ENCODE measurements at regions not wholly inside any gene's neighbourhood (a gene's known extent, or its start where the extent isn't known, plus 50 kb on each side); places are given as distances from the start of the nearest gene placed in this dataset.
"Not testable (repeated sequence)": the region's sequence is repeated elsewhere in the genome, so short reads cannot be mapped to it uniquely, and the experiment has no call there.

GRCh38 chr13:68597641-68598040 is 1367.5 kb upstream of the PCDH9 start:
- Mint-ChIP-seq H3K4me1 (no peaks in the 10 kb centered on the region), H3K9me3 (no peaks in the 10 kb centered on the region), H3K36me3 (ENCODE audit: low read depth) (no peaks in the 10 kb centered on the region), H3K27me3 (no peaks in the 10 kb centered on the region), H3K27ac (no peak overlapping the region), H3K4me3 (no peak overlapping the region)
- no peak for ATAC-seq (replicated peaks)

- no peak overlapping the region for H3K27ac Mint-ChIP-seq
- H3K9me3 Mint-ChIP-seq: peaks cover 8% of the 10 kb centered on the region
- no peak overlapping the region for H3K4me3 Mint-ChIP-seq
- H3K4me1 Mint-ChIP-seq: no peaks in the 10 kb centered on the region
- ATAC-seq (replicated peaks): no peak
- no peaks in the 10 kb centered on the region for H3K27me3 Mint-ChIP-seq
- H3K36me3 Mint-ChIP-seq (ENCODE audit: low read depth): no peaks in the 10 kb centered on the region
Measured at GRCh38 chr13:68588623-68589022, 1358.5 kb upstream of the PCDH9 start.

- Mint-ChIP-seq H3K36me3 (ENCODE audit: low read depth) (no peaks in the 10 kb centered on the region), H3K4me1 (no peaks in the 10 kb centered on the region), H3K27ac (no peak overlapping the region), H3K4me3 (no peak overlapping the region), H3K9me3 (peaks cover 20% of the 10 kb centered on the region), H3K27me3 (no peaks in the 10 kb centered on the region)
- no peak for ATAC-seq (replicated peaks)
Measured at GRCh38 chr13:68584776-68585175, 1354.6 kb upstream of the PCDH9 start.

DNA sequence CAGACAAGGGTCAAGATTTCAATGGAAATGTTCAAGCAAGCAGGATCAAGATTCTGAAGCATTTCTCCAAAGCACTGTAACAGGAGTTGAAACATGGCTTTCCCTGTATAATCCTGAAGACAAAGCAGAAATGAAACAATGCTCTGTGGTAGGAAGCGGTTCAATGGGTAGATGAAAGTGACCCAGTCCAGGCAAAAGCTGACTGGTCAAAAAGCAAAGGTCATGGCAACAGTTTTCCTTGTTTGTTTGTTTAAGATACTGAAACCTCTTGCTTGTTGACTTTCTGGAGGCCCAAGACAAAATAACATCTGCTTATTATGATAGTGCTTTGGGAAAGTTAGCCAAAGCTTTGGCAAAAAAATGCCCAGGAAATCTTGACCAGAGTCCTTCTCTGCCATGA is 1343.9 kb upstream of the PCDH9 start:
- Mint-ChIP-seq H3K4me1 (no peaks in the 10 kb centered on the region), H3K27ac (no peak overlapping the region), H3K36me3 (ENCODE audit: low read depth) (no peaks in the 10 kb centered on the region), H3K9me3 (peaks cover 14% of the 10 kb centered on the region), H3K4me3 (no peak overlapping the region), H3K27me3 (no peaks in the 10 kb centered on the region)
- ATAC-seq (replicated peaks): no peak

DNA sequence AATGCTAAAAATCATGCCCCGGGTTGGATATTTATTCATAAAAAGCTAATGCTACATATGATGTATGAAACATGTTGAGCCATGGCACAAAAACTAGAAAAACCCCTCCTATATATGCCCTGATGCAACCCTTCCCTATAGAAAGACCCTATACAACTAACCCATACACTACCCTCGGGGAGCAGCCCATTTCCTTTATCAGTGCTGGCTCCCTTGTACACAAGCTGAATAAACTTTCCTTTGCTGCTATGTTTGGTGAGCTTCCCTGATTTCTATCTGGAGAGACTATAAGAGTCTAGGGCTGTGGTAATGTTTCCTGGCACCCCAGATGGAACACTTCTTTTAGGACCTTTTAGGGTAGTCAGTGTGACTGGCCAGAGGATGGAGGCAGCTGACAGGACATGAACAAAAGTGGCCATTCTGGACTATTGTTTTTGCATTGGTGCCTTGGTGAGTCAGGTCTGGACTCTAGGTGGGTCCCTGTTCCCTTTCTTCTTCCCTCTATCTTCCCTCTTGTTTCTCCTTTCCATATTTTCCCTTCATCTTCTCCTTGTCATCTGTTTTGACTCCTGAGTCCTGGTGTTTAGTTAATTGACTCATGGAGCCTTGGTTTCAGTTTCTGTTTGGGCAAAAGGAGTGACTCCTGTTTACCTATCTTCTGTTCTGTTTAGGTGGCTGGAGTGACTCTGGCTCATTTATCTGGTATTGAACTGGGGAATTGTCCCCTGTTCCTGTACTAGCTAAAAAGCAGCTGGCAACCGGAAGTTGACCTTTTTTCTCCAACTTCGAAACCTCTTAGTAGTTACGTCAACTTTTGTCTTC is 1321.8 kb upstream of the PCDH9 start:
- no peak for ATAC-seq (replicated peaks)
- H3K4me1 Mint-ChIP-seq: peaks cover 5% of the 10 kb centered on the region
- peaks cover 4% of the 10 kb centered on the region for H3K9me3 Mint-ChIP-seq
- H3K4me3 Mint-ChIP-seq: peak overlapping the region; percentile 43
- no peak overlapping the region for H3K27ac Mint-ChIP-seq
- H3K36me3 Mint-ChIP-seq (ENCODE audit: low read depth): no peaks in the 10 kb centered on the region
- H3K27me3 Mint-ChIP-seq: no peaks in the 10 kb centered on the region

GRCh38 chr13:68550330-68550729 is 1320.2 kb upstream of the PCDH9 start:
- H3K4me1 Mint-ChIP-seq: peaks cover 5% of the 10 kb centered on the region
- H3K27ac Mint-ChIP-seq: no peak overlapping the region
- no peak for ATAC-seq (replicated peaks)
- H3K36me3 Mint-ChIP-seq (ENCODE audit: low read depth): no peaks in the 10 kb centered on the region
- H3K27me3 Mint-ChIP-seq: no peaks in the 10 kb centered on the region
- H3K4me3 Mint-ChIP-seq: no peak overlapping the region
- H3K9me3 Mint-ChIP-seq: peaks cover 4% of the 10 kb centered on the region

DNA sequence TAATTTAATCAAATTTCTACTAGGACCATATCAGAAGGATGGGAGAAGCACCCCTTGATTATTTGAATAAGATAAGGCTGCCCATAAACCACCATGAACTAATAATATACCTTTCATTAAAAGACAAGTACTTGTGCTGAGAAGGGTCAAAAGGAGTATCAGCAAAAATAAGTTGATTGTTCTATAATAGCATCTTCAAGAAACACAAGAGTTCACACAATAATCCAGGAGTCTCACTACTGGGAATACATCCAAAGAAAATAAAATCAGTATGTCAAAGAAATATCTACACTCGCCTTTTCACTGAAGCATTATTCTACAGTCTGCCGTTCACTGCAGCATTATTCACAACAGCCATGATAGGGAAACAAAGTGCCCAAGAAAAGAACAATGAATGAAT is 1310.1 kb upstream of the PCDH9 start:
- Mint-ChIP-seq H3K9me3 (peaks cover 3% of the 10 kb centered on the region), H3K4me3 (no peak overlapping the region), H3K4me1 (no peaks in the 10 kb centered on the region), H3K27me3 (no peaks in the 10 kb centered on the region), H3K27ac (no peak overlapping the region), H3K36me3 (ENCODE audit: low read depth) (no peaks in the 10 kb centered on the region)
- ATAC-seq (replicated peaks): no peak

DNA sequence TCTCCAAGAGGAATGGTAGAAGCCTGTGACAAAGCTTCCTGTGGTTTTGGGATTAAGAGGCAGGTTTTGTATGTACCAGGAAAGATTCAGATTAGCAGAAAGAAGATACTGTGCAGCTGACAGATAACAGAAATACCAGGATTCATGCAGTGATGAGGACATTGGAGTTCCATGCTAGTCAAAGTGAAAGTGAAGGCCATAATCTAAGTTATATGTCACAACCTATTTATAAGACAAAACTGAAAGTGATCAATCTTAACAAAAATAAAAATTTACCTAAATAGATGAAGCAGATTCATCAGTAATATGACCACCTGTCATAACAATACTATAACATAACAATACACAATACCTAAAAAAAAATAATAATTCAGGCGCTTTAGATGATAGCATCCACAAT is 1305.2 kb upstream of the PCDH9 start:
- no peaks in the 10 kb centered on the region for H3K36me3 Mint-ChIP-seq (ENCODE audit: low read depth)

DNA sequence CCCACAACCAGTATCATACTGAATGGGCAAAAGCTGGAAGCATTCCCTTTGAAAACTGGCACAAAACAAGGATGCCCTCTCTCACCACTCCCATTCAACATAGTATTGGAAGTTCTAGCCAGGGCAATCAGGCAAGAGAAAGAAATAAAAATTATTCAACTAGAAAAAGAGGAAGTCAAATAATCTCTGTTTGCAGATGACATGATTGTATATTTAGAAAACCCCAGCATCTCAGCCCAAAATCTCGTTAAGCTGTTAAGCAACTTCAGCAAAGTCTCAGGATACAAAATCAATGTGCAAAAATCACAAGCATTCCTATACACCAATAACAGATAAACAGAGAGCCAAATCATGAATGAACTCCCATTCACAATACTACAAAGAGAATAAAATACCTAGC is 1297.0 kb upstream of the PCDH9 start:
- H3K27ac Mint-ChIP-seq; H3K4me3 Mint-ChIP-seq; H3K4me1 Mint-ChIP-seq; ATAC-seq (replicated peaks); H3K36me3 Mint-ChIP-seq (ENCODE audit: low read depth); H3K27me3 Mint-ChIP-seq: not testable (repeated sequence)
- H3K9me3 Mint-ChIP-seq: peaks cover 10% of the 10 kb centered on the region

More for the DNA sequence above, 1305.2 kb upstream of the PCDH9 start:
- no peak overlapping the region for H3K27ac Mint-ChIP-seq
- ATAC-seq (replicated peaks): no peak
- H3K27me3 Mint-ChIP-seq: no peaks in the 10 kb centered on the region
- no peak overlapping the region for H3K4me3 Mint-ChIP-seq
- H3K9me3 Mint-ChIP-seq: peaks cover 3% of the 10 kb centered on the region
- no peaks in the 10 kb centered on the region for H3K4me1 Mint-ChIP-seq

DNA sequence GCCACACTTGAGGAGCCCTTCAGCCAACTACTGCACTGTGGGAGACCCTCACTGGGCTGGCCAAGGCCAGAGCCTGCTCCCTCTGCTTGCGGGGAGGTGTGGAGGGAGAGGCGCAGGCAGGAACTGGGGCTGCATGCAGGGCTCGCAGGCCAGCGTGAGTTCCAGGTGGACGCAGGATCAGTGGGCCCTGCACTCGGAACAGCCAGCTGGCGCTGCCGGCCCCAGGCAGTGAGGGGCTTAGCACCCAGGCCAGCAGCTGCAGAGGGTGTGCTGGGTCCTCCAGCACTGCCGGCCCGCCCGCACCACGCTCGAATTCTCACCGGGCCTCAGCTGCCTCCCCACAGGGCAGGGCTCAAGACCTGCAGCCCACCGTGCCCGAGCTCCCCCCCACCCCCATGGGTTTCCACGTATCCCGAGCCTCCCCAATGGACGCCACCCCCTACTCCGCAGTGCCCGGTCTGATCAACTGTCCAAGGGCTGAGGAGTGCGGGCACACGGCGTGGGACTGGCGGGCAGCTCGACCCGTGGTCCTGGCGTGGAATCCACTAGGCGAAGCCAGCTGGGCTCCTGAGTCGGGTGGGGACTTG is 1293.8 kb upstream of the PCDH9 start:
- no peak overlapping the region for H3K27ac Mint-ChIP-seq
- peaks cover 10% of the 10 kb centered on the region for H3K9me3 Mint-ChIP-seq
- no peak overlapping the region for H3K4me3 Mint-ChIP-seq

GRCh38 chr13:68522184-68522583 is 1292.0 kb upstream of the PCDH9 start:
- Mint-ChIP-seq H3K4me1 (no peaks in the 10 kb centered on the region), H3K27me3 (no peaks in the 10 kb centered on the region), H3K4me3 (no peak overlapping the region), H3K36me3 (ENCODE audit: low read depth) (no peaks in the 10 kb centered on the region), H3K27ac (no peak overlapping the region), H3K9me3 (peaks cover 10% of the 10 kb centered on the region)
- no peak for ATAC-seq (replicated peaks)

More for the DNA sequence above, 1293.8 kb upstream of the PCDH9 start:
- no peaks in the 10 kb centered on the region for H3K36me3 Mint-ChIP-seq (ENCODE audit: low read depth)
- H3K27me3 Mint-ChIP-seq: no peaks in the 10 kb centered on the region
- no peaks in the 10 kb centered on the region for H3K4me1 Mint-ChIP-seq
- no peak for ATAC-seq (replicated peaks)

GRCh38 chr13:68509734-68510621 is 1279.8 kb upstream of the PCDH9 start:
- Mint-ChIP-seq H3K4me3 (no peak overlapping the region), H3K4me1 (no peaks in the 10 kb centered on the region), H3K27ac (no peak overlapping the region)

DNA sequence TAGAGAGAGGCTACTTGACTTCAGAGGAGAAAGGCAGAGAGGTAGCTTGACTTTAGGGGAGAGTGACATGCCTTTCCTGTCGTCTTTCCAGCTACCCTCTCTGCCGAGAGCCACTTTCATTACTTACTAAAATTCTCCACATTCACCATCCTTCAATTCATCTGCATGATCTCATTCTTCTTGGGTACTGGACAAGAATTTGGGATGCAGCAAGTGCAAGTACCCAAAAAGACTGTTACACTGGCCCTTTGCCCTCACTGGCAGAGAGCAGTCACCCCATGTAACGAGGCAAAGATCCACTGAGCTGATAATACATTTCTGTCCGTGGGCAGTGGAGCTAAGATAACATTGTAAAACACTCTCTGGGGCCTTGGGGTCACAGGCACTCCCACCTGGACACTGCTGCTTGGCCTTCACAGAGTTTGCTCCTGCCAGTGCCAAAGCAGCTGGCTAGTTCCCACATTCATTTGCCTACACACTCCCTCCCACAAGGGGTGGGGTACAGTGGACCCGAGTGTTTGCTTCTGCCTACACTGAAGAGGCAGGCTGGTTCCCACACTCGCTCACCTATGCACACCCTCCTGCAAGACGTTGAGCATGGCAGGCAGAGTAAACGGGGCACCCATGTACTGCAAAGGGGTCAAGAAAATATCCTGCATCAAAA is 1276.9 kb upstream of the PCDH9 start:
- H3K27ac Mint-ChIP-seq: no peak overlapping the region
- no peaks in the 10 kb centered on the region for H3K36me3 Mint-ChIP-seq (ENCODE audit: low read depth)
- peaks cover 7% of the 10 kb centered on the region for H3K9me3 Mint-ChIP-seq
- no peak overlapping the region for H3K4me3 Mint-ChIP-seq
- H3K27me3 Mint-ChIP-seq: no peaks in the 10 kb centered on the region
- no peaks in the 10 kb centered on the region for H3K4me1 Mint-ChIP-seq
- ATAC-seq (replicated peaks): no peak

More at GRCh38 chr13:68509734-68510621, 1279.8 kb upstream of the PCDH9 start:
- H3K9me3 Mint-ChIP-seq: peaks cover 7% of the 10 kb centered on the region
- no peaks in the 10 kb centered on the region for H3K36me3 Mint-ChIP-seq (ENCODE audit: low read depth)
- ATAC-seq (replicated peaks): no peak
- no peaks in the 10 kb centered on the region for H3K27me3 Mint-ChIP-seq

- peaks cover 7% of the 10 kb centered on the region for H3K9me3 Mint-ChIP-seq
- no peak for ATAC-seq (replicated peaks)
- H3K36me3 Mint-ChIP-seq (ENCODE audit: low read depth): no peaks in the 10 kb centered on the region
- no peaks in the 10 kb centered on the region for H3K27me3 Mint-ChIP-seq
- no peak overlapping the region for H3K27ac Mint-ChIP-seq
- no peaks in the 10 kb centered on the region for H3K4me1 Mint-ChIP-seq
- no peak overlapping the region for H3K4me3 Mint-ChIP-seq
Measured at GRCh38 chr13:68490594-68490993, 1260.5 kb upstream of the PCDH9 start.

All from activated T-helper 17 cell treated with anti-CD3 and anti-CD28 coated beads, Interleukin-2, amount 50 U/mL, for 72 hours (primary cell).